Activated naive CD4-positive, alpha-beta T cell treated with Interleukin-2 at 50 U/mL for 16 hours (primary cell): ENCODE measurements at regions not wholly inside any gene's neighbourhood (a gene's known extent, or its start where the extent isn't known, plus 50 kb on each side); places are given as distances from the start of the nearest gene placed in this dataset.
"Not testable (repeated sequence)": the region's sequence is repeated elsewhere in the genome, so short reads cannot be mapped to it uniquely, and the experiment has no call there.

Source experiments
- DNase-seq: peaks from one replicate; pipeline ENCODE4 v3.0.0-alpha.2; 2020

DNA sequence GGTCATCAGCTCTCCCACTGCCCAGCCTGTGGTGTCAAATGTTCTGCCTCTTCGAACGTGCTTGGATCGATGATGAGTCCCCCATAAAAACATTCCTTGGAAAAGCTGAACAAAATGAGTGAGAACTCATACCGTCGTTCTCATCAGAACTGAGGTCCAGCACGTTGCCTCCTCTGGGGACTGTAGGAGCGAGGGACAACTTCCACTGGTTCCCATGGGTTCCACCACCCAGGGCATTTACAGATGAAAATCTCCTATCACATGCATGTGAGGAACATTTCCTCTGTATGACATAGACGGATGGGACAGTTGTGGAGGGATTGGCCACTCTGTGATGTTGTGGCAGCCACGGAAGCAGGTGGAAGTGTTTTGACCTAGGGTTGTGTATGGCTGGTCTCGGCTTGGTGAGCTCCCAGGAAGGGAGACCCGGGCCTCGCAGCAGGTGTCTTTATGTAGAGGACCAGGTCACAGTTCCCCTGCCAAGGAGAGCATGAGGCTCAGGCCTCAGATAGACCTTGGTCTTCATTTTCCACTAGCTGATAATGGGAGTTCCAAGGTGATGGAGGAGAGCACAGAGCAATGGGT is 113.0 kb downstream of the SNRPN start:
- DNase-seq = no peak

DNA sequence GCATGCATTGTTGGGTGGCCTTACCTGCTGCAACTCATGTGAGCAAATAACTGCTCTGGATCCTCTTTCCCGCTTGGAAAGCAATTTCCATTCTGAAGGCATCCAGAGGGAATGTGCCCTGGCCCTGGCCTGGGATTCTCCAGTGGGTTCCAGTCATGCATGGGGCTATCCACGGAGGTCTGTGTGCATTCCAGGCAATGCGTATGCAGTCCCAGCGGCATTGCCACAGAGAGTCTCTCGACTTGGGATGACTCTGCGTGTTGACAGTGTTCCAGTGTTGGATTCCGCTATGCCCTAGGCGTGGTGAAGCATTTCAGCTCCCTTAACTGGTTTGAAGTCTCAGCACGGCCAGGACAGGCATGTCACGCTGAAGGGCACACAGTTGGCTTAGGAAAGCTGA is 113.9 kb downstream of the SNRPN start:
- no peak for DNase-seq

DNA sequence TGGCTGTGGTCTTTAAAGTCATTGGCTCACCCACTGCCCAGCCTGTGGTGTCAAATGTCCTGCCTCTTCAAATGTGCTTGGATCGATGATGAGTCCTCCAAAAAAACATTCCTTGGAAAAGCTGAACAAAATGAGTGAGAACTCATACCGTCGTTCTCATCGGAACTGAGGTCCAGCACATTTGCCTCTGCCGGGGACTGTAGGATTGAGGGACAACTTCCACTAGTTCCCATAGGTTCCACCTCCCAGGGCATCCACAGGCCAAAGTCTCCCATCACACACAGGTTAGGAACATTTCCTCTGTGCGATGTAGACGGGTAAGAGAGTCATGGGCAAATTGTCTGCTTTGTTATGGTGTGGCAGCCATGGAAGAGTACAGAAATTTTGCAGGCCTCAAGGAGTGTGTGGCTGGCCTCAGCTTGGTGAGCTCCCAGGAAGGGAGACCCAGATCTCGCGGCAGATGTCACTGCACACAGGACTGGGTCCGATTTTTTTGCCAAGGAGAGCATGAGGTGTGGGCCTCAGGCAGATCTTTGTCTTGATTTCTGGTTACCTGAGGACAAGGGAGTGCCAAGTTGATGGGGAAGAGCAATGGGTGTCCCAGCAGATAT is 115.7 kb downstream of the SNRPN start:
- DNase-seq = no peak

DNA sequence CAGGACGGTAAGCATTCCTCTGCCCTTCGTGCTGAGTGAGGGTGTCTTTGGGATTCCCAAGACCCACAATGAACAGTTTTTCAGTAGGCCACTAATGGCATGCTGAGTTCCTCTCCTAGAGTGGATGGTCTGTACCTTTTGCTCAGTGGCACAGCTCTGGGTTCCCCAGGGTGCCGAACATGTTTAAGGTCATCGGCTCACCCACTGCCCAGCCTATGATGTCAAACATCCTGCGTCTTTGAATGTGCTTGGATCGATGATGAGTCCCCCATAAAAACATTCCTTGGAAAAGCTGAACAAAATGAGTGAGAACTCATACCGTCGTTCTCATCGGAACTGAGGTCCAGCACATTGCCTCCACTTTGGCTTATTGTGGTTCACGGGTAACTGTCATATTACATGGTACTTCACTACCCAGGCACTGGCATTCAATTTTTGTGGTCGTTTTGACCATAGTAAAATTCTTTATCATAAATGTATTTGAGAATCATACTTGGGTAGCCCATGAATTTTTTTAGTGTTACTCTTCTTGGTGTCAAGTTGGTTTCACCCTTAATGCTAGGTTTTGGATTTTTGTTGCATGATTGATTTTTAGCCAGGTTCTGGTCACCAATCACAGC is 118.2 kb downstream of the SNRPN start:
- DNase-seq = no peak

DNA sequence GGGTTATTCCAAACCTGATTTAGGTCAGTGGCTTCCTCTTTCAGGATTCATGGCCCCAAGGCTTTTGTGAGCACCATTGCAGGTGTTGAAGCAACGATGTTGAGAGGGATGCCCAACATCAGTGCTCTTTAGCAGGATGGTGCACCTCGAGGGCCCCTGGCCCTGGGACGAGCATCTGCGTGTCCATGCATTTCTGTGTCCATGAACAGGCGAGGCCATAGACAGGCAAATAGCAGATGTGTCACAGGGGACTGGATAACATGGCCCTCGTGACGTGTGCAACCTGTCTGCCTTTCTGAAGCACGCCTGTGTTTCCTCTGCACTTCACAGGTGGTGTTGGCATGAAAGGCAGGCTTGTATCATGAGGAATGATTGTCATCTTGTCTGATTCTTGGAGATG is 132.3 kb downstream of the SNRPN start:
- DNase-seq = no peak

DNA sequence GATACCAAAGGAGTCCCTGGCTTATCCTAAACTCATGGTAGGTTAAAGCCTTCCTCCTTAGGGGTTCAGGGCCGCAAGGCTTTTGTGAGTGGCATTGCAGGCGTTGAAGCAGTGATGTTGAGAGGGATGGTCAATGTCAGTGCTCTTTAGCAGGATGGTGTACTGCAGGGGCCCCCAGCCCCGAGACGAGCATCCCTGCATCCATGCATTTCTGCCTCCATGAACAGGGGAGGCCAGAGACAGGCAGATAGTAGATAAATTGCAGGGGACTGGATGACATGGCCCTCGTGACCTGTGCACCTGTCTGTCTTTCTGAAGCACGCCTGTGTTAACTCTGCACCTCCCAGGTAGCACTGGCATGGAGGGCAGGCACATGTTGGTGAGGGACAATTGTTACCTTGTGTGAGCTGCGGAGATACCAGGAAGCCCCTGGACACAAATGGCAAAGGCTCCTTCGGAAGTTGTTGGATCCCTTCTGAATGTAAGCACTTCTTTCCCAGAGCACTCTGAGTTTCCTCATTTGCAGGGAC is 133.5 kb downstream of the SNRPN start:
- no peak for DNase-seq

DNA sequence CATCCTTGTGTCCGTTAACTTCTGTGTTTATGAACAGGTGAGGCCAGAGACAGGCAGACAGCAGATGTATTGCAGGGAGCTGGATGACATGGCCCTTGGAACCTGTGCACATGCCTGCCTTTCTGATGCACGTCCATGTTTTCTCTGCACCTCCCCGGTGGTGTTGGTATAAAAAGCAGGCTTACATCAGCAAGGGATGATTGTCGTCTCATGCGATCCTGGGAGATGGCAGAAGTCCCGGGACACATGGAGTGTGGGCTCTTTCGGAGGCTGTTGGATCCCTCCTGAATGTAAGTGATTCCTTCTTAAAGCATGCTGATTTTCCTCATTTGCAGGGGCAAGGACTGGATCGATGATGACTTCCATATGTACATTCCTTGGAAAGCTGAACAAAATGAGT is 134.8 kb downstream of the SNRPN start:
- no peak for DNase-seq

DNA sequence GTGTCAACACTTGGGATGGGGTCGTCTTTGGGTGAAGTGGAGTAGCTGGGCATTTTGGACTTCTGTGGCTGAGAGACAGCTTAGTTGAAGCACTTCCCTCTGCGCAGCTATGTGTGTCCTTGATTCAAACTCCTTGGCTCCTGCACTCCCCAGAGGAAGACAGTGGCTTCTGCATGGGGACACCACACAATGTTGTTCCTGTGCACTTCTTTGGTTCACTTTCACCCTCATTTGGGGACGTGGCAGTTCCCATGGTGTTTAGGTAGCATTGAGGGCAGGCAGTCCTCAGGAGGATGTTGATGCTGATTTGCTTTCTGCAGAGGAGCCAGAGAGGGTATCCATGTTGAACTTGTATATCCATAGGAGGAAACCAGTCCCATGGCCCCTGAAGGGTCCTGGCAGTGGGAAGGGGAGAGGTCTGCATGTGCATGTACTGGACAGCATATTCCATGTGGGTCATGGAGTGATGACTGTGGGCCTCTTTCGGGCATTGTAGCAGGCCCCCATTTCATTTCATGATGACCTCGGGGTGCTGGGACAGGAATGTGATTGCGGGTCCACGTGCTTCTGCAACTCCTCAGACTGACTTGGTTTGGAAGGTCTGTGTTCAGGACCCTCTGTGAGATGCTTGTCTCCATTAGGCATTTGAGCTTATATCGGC is 135.4 kb downstream of the SNRPN start:
- DNase-seq = no peak

DNA sequence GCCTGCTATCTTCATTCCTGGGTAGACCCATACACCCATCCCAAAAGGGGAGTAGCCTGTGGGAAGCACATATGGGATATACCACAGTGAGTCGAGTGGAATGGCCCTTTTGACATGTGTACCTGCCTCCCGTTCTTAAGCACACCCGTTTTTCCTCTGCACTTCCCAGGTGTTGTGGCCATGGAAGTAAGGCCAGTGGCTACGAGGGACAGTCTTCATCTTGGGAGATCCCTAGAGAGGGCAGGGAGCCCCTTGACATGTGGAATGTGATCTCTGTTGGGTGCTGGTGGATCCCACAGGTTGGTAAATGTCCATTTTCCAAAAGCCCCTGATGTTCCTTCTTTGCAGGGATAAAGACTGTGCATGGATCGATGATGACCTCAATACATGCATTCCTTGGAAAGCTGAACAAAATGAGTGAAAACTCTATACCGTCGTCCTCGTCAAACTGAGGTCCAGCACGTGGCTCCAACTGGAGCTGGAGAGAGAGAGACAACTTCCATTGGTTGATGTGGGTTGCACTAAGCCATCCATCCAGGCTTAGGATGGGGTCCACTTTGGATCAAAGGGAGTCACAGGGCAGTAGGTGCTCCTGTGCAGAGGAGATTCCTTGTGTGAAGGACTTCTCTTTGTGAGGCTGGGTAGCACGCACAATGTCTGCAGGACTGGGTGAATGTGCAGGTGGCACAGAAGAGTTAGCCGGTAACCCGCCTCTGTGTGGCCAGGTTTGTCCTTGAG is 136.8 kb downstream of the SNRPN start:
- DNase-seq = no peak

DNA sequence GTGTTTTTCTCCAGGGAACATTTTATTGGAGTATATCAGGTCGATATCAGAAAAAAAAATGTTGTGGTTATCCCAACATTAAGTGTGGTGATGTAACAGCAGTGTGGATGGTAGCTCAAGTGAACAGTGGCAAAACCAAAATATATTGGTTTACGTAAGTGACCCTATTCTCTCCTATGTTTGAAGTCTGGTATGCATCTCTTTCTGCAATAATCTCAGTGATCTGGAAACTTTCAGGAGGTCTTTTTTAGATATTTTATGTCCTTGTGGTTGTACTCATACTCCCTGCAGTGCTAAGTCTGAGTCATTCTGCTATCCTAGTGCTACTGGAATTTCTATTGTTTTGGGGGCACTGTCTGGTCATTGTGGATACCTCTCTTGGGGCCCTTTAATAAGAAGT is 137.9 kb downstream of the SNRPN start:
- DNase-seq = no peak

DNA sequence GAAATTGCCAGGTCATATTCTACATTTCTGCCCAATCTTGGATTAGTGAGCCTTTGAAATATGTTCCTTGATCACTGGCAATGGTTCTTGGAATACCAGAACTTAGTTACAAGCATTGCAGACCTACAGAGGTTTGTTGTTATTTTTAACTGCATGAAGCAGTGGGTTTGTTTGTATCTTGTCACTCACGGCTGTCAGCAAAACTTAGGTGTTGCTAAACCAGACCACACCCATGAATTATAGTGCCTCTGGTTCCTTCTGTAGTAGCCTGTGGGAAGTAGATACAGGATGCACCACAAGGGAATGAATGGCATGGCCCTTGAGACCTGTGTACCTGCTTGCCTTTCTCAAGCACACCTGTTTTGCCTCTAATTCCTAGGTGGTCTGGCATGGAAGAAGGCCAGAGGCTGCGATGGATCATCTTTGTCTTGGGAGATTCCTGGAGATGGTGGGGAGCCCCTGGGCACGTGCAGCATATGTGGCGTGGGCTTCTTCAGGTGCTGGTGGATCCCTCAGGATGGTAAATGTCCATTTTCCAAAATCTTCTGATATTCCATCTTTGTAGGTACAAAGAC is 138.8 kb downstream of the SNRPN start:
- no peak for DNase-seq

DNA sequence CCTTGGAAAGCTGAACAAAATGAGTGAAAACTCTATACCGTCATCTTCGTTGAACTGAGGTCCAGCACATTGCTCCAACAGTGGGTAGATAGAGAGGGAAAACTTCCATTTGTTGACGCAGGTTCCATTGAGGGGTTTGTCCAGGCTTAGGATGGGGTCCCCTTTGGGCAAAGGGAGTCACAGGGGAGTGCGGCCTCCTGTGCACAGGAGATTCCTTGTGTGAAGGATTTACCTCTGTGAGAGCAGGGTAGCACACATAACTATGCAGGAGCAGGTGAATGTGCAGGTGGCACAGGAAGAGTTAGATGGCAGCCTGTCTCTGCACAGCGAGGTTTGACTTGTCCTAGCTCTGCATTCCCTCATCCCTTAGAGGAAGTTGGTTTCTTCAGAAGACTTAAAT is 139.3 kb downstream of the SNRPN start:
- no peak for DNase-seq

DNA sequence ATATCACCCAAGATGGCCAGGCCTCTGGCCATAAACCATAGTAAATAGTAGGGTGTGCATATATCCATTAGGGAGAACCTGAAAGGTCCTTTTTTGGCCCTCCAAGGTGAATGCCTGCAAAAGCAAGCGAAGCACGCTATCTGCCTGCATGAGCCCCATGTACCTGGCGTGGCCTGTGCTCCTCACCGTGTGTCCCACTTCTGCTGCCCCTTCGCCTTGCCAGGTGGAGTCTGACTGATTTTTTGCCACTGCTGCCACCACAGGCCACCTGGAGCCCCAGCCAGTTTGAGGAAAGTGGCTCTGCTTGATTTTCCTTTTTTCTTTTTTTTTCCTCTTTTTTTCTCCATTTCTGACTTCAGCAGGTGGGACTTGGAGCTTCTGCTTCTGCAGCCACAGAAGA is 139.7 kb downstream of the SNRPN start:
- no peak for DNase-seq

DNA sequence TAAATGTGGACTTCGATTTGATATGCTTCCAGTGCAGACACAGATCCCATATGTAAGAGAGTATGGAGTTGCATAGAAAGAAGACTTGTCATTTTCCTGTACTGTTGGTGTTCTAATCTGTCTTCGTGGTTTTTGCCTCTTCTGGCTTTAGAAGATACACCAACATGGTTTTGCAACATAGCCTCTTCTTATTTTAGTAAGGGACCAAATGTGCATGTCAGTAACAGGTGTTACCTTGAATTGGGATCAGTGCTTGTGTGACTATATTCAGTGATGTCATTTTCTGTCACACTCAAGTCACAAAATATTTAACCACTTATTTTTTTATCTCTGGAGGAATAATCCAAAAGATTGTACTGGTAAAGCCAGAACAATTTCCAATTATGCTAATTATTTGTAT is 140.4 kb downstream of the SNRPN start:
- DNase-seq = no peak

DNA sequence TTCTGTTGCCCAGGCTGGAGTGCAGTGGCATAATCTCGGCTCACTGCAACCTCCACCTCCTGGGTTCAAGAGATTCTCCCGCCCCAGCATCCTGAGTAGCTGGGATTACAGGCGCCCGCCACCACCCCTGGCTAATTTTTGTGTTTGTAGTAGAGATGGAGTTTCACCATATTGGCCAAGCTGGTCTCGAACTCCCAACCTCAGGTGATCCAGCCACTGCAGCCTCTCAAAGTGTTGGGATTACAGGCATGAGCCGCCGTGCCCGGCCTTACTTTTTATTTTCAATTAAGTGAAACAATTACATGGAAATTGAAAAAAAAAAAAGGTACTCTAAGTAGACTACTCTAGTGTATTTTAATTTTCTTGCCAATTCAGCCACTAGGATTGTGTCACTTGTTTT is 145.2 kb downstream of the SNRPN start:
- DNase-seq = not testable (repeated sequence)

DNA sequence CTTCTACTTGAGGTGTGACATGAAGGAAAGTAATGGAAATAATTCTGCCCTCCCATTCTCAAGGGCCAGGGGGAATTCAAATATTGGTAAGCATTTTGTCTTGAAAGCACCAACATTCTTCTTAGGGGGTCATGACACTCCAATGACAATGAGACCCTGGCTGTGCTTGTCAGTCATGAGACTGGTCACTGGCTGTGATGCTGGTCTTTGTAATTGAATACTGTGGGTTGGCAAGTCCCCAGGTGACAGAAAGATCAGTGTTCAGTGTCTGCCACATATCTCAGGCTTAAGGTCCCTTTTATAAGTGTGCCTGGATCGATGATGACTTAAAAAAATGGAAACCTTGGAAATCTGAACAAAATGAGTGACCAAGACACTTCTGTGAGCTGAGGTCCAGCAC is 151.4 kb downstream of the SNRPN start:
- DNase-seq = no peak

DNA sequence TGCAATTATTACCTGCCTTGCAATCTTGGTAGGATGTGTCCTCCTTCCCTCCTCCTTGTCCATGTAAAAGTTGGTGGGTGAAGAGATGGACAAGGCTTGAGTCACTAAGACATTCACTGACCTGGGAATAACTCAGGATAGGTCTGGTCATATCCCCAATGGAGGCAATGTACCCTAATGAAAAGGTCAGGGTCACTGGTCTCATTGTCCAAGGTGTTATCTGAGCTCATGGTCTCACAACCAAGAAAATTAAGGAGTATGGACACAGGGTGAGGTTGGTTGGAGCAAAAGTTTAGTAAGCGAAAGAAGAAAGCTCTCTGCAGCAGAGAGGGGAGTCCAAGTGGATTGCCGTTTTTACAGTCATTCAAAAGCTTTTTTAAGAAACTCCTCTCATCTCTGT is 179.0 kb downstream of the SNRPN start:
- DNase-seq = no peak

DNA sequence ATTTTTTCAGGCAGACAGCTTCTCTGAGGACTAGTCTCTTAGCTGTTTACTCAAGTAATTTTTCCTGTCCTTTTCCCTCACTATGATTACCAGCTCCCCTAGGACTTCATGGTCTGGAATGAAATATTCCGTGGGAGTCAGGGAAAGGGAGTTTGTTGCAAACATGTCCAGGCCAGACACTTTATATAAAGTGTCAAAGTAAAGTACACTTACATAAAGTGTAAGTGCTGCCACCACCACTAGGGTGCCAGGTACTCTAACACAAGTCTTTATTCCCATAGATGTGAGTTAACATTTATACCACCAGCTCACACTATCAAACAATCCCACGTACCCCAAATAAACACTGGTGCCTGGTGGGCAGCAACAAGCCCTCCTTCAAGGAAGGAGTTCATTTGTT is 179.8 kb downstream of the SNRPN start:
- no peak for DNase-seq

DNA sequence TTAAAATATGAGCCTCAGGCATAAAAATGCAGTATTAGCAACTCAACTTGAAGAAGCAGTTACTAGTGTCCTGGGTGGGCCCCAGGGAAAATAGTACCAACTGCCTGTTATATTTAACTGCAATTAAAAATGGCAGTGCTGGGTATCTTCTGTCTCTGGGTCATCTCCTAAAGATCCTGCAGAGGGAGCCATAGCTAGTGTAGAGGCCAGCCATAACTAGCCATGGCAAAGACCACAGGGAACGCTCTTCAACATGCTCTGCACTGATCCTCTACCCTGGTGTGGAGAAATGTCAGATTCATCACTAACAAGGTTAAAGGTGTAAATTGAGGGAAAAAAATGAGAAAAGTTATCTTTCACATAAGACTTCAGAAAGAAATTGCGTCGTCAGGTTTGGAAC is 181.3 kb downstream of the SNRPN start:
- DNase-seq = no peak

DNA sequence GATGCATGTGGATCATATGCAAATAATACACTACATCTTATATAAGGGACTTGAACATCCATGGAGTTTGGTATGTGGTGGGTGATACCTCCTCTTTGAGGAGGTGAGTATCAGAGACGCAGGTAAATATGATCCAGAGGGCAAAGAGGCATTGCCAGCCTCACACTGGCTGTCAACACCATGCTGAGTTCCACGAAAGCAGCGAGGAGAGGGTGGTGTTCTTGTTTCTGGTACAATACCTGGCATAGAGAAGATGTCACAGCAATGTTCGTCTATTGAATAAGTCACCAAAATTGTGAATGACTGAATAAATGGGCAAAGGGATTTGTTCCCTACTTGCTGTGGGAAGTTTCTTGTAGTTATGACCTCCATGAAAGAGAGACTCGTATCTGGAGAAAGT is 182.2 kb downstream of the SNRPN start:
- DNase-seq = no peak

DNA sequence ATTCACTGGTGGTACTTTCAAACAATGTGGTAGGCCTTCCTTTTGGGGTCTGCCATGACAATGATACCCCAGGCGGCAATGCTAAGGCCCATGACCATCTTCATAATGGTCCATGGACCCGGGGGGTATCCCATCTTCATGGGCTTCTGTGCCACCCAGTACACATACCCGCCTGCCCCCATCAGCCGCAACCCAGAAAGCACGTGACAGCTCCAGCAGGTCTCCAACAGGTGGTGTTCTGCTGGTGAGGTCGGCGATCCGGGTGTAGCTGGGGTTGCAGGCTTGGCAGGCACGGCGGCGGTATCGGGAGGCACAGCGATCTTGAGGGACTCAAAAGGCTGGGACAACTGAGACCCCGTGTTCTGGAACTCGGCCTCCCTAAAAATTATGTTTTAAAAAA is 214.5 kb downstream of the SNRPN start:
- no peak for DNase-seq

DNA sequence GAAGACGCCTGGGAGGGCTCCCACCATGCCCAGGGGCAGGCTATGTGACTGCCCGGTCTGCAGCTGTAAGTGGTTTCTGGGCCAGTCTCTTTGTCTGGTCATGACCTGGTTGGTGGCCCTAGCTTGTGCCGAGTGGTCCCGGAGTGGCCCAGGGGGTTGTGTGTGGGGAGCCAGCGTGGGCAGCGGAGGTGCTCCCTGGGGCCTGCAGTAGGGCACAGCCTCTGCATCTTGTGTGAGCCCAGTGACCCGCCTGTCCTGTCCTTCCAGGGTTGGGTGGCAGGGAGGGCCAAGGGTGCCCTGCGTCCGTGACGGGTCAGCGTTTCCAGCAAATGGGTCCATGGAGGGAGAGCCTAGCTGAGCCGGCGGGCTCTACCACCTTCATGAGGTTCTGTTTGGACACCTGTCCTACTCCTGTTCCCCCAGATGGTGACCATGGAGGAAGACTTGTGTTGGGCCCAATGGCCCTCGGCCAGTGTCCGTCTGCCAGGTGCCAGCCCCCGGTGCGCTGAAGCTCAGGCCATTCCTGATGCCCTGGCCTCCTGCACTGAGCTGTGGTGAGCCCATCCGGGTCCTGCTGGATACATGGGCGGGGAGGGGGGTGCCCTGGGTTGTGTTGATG is 215.4 kb downstream of the SNRPN start:
- DNase-seq = no peak

DNA sequence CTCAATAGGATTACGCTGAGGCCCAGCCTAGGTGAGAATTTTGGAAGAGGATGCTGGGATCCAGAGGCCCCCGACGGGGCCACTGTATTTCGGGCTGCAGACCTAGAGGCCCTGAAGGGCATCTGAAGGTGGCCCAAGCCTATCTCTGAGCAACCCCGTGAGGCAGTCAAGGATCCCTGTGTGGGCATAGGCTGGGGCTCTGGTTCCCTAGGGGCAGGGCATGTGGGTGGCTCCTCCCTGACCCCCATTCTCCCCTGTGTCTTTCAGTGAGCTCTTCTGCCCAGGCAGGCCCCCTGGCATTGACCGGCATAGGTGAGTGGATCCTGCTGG is 216.0 kb downstream of the SNRPN start:
- DNase-seq = no peak
